Upper lobe of left lung (tissue), 4 donors: ENCODE measurements at regions not wholly inside any gene's neighbourhood (a gene's known extent, or its start where the extent isn't known, plus 50 kb on each side); places are given as distances from the start of the nearest gene placed in this dataset.

ENCODE experiments used
- POLR2A ChIP-seq, 4 donors: fragments of 450-650 bp; IDR thresholded peaks; one replicate each; pipeline ENCODE4 v1.5.1; 2016 to 2017; ENCODE audit warnings: antibody characterized with exemption in 4 of 4, mild to moderate bottlenecking in 2 of 4
- TF ChIP-seq, protein P1 (sequence below), 6 experiments: fragments of 450-650 bp in 4 of 6; fragments of 200-600 bp in 2 of 6; sonication (generic) in 2 of 6; IDR thresholded peaks; one replicate each; pipeline ENCODE4 v1.5.1; 2016 to 2019; ENCODE audit warnings: antibody characterized with exemption in 6 of 6

DNA sequence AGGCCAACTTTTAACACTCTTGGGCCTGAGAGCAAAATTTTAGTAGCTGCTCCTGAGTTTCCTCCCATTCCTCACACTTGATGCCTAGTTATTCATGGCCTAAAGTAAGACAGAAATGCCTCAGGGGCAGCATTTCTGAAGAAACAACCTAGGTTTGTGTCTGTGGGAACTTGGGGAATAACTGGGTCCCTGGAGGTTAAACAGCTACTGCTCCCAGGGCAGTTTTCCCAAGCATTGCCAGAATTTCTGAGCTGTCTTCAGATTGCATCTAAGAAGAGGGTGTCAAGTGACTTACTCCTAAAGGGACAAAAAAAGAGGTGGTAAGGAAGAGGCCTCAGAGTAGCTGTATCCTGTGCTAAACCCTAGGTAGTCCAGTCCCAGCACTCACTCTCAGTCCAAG lies 130.8 kb upstream of the ACSL4 start:
- TF ChIP-seq, protein P1, sequence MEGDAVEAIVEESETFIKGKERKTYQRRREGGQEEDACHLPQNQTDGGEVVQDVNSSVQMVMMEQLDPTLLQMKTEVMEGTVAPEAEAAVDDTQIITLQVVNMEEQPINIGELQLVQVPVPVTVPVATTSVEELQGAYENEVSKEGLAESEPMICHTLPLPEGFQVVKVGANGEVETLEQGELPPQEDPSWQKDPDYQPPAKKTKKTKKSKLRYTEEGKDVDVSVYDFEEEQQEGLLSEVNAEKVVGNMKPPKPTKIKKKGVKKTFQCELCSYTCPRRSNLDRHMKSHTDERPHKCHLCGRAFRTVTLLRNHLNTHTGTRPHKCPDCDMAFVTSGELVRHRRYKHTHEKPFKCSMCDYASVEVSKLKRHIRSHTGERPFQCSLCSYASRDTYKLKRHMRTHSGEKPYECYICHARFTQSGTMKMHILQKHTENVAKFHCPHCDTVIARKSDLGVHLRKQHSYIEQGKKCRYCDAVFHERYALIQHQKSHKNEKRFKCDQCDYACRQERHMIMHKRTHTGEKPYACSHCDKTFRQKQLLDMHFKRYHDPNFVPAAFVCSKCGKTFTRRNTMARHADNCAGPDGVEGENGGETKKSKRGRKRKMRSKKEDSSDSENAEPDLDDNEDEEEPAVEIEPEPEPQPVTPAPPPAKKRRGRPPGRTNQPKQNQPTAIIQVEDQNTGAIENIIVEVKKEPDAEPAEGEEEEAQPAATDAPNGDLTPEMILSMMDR (IDR thresholded peaks at IDR 0.05), result no peak
- no peak for TF ChIP-seq POLR2A (IDR thresholded peaks at IDR 0.05)
